ENCODE measurements at regions not wholly inside any gene's neighbourhood (a gene's known extent, or its start where the extent isn't known, plus 50 kb on each side); places are given as distances from the start of the nearest gene placed in this dataset.

GRCh38 chr2:153068915-153069314, 350.5 kb downstream of the ARL6IP6 start:
- Histone ChIP-seq H3K27me3 (ENCODE audit: control insufficient read depth, insufficient read depth, low read length) (no peaks in the 10 kb centered on the region), H3K36me3 (ENCODE audit: control insufficient read depth, insufficient read depth, low read length) (no peaks in the 10 kb centered on the region), H3K4me3 (ENCODE audit: low read depth, low read length) (no peak overlapping the region)
- no peak for DNase-seq (ENCODE audit: low read depth)
- no peak for TF ChIP-seq CTCF (IDR thresholded peaks at IDR 0.05; ENCODE audit: insufficient read depth, low read length, poor library complexity, severe bottlenecking)

GRCh38 chr2:153068052-153068451, 349.6 kb downstream of the ARL6IP6 start:
- DNase-seq (ENCODE audit: low read depth): no peak
- no peak for TF ChIP-seq CTCF (IDR thresholded peaks at IDR 0.05; ENCODE audit: insufficient read depth, low read length, poor library complexity, severe bottlenecking)
- no peaks in the 10 kb centered on the region for H3K36me3 ChIP-seq (ENCODE audit: control insufficient read depth, insufficient read depth, low read length)
- no peak overlapping the region for H3K4me3 ChIP-seq (ENCODE audit: low read depth, low read length)
- H3K27me3 ChIP-seq (ENCODE audit: control insufficient read depth, insufficient read depth, low read length): no peaks in the 10 kb centered on the region

DNA sequence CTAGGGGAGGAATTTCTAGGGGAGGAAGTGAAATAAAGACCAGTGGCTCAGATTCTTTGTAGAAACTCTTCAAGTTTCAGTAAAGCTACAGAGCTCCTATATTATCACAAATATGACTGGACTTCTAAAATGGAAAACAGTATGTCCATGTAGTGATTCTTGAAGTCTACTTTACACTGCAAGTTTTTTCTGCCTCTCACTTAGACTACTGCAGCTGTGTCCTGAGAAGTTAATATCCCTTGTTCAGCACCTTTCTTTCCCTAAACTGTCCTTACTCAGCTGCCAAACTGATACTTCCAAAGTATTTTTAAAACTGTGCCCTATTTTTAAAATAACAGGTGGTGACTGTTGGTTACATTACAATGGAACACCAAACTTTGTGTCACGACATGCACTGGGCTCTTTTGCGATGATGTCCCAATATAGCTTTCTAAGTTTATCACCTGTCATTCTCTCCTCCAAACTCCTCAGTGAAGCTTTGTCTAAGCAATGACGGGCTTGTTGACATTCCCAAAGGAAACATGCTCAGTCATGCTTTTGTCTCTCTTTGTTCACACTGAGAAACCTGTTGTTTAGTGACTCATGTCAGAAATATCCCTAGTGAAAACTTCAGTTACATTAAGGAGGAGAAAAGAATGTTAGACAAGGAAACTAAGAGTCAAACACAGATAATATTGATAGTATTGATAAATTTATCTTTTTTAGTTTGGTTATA, 341.1 kb downstream of the ARL6IP6 start:
- DNase-seq (ENCODE audit: low read depth): peak; percentile 86
- no peak for TF ChIP-seq CTCF (IDR thresholded peaks at IDR 0.05; ENCODE audit: insufficient read depth, low read length, poor library complexity, severe bottlenecking)
- H3K36me3 ChIP-seq (ENCODE audit: control insufficient read depth, insufficient read depth, low read length): no peaks in the 10 kb centered on the region

DNA sequence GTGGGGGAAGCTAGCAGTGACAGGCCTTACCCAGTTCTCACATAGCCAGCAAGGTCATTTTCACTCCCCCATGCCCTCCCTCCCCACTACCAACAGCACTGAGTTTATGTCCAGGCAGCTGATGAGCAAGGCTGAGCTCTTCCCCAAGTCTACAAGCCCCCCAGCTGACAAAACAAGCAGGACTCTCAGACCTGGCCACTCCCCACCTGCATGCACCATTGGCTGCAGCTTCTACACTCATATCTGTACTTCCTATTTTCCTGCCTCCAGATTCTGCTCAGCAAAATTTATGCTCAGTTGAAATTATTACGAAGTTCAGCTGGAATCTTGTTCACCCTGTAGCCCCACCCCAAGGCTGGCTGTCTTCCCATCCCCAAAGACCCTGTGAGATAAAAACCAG, 339.3 kb downstream of the ARL6IP6 start:
- Histone ChIP-seq H3K4me3 (ENCODE audit: low read depth, low read length) (no peak overlapping the region), H3K36me3 (ENCODE audit: control insufficient read depth, insufficient read depth, low read length) (no peaks in the 10 kb centered on the region), H3K27me3 (ENCODE audit: control insufficient read depth, insufficient read depth, low read length) (no peaks in the 10 kb centered on the region)
- DNase-seq (ENCODE audit: low read depth): no peak
- no peak for TF ChIP-seq CTCF (IDR thresholded peaks at IDR 0.05; ENCODE audit: insufficient read depth, low read length, poor library complexity, severe bottlenecking)

More for the DNA sequence above, 341.1 kb downstream of the ARL6IP6 start:
- Histone ChIP-seq H3K27me3 (ENCODE audit: control insufficient read depth, insufficient read depth, low read length) (no peaks in the 10 kb centered on the region), H3K4me3 (ENCODE audit: low read depth, low read length) (no peak overlapping the region)

DNA sequence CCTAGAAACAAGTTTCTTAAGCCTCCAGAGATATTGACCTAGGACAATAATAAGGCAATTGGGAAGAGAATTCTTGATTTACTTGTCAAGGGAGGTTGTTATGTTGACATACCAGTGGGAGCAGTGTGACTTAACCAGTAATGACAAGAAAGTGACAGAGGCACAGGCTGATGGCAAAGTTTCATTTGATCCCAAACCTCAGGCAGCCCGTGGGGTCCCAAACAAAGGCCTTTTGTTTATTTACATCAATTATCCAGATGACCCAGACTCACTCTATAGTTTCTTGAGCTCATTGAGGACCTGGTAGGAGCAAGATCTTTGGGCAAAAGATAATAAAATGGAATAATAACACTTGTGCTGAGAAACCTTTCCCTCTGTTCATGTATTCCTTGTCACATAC, 336.8 kb downstream of the ARL6IP6 start:
- no peak for DNase-seq (ENCODE audit: low read depth)
- H3K36me3 ChIP-seq (ENCODE audit: control insufficient read depth, insufficient read depth, low read length): no peaks in the 10 kb centered on the region

More for the DNA sequence above, 336.8 kb downstream of the ARL6IP6 start:
- TF ChIP-seq CTCF (IDR thresholded peaks at IDR 0.05; ENCODE audit: insufficient read depth, low read length, poor library complexity, severe bottlenecking): no peak
- Histone ChIP-seq H3K4me3 (ENCODE audit: low read depth, low read length) (no peak overlapping the region), H3K27me3 (ENCODE audit: control insufficient read depth, insufficient read depth, low read length) (no peaks in the 10 kb centered on the region)

All from kidney epithelial cell (primary cell).